NOMO-1 treated with dmso at 0.1 percent for 144 hours (cell line): ENCODE measurements at regions not wholly inside any gene's neighbourhood (a gene's known extent, or its start where the extent isn't known, plus 50 kb on each side); places are given as distances from the start of the nearest gene placed in this dataset.
"Not testable (repeated sequence)": the region's sequence is repeated elsewhere in the genome, so short reads cannot be mapped to it uniquely, and the experiment has no call there.

Source experiments
- DNase-seq: peaks from one replicate; lab custom pipeline; 2025; ENCODE audit not compliant: unreplicated experiment; lab: John Stamatoyannopoulos, UW

- DNase-seq = no peak
These were observed 139.8 kb upstream of the XPO1 start for GRCh38 chr2:61677942-61678341.

DNA sequence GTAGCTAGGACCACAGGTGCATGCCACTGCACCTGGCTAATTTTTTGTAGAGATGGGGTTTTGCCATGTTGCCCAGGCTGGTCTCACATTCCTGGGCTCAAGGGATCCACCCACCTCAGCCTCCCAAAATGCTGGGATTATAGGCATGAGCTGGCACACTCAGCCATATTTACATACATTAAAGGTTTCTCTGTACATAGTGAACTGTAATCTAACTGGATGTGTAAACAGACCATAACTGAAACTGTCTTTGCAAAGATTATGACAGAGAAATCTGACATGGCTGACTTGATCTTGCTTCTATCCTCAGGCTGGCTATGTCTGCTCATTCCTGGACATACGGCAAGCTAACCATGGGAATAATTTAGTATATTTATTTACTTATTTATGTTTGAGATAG, 139.2 kb upstream of the XPO1 start:
- DNase-seq = no peak

GRCh38 chr2:61675204-61675603, 137.0 kb upstream of the XPO1 start:
- DNase-seq = no peak

DNA sequence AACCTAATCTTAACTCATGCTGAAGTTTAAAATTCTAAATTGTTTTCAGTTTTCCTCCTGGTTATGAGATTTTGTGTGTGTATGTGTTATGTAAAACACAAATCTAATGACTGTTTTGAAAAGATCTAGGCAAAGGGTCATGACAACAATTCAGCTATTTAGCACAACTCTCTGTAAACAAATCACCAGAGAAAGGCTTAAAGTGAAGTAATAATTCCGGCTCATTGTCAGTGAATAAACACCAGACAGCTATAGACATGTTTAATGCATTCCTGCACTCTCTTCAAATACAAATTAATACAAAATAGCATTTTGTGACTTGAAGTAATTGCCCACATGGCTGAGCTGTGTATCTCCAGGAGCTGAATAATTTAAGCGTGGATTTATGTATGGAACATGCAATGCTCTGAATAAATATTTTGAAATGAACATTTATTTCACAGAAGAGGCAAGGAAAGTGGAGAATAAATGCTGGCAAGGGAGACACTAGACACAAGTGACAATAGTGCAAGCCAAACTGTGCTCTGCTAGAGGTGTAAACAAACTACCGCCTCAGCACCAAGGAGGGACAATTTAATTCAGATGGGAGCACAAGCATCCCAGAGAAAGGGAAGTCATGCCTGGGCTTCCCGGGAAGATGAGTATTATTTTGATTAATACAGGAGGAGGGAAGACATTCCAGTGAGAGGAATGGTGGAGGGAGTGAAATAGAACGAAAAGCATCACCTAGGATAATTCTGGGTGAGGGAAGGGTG, 133.6 kb upstream of the XPO1 start:
- no peak for DNase-seq

GRCh38 chr2:61670591-61671501, 132.7 kb upstream of the XPO1 start:
- DNase-seq = no peak

DNA sequence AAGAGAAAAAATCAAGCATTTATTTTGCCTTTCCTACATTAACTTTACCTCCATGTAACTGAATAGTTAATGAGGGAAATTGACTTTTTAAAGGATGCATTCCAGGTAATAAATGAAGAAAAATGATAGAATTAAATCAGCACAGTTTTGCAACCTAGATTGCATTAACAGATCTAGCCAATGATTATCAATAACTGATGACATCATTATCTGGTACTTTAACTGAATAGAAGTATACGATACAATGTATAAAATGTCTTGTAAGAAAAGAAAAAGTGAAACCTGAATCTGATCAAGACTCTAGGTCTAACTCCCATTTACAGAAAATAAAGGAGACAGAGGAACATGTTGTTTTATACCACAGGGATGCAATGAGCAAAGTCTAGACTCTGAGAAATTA, 126.0 kb upstream of the XPO1 start:
- DNase-seq = no peak

GRCh38 chr2:61662990-61663389, 124.8 kb upstream of the XPO1 start:
- DNase-seq = no peak

- DNase-seq = no peak
These were observed 122.6 kb upstream of the XPO1 start for GRCh38 chr2:61660511-61661388.

GRCh38 chr2:61658841-61659780, 121.0 kb upstream of the XPO1 start:
- no peak for DNase-seq

DNA sequence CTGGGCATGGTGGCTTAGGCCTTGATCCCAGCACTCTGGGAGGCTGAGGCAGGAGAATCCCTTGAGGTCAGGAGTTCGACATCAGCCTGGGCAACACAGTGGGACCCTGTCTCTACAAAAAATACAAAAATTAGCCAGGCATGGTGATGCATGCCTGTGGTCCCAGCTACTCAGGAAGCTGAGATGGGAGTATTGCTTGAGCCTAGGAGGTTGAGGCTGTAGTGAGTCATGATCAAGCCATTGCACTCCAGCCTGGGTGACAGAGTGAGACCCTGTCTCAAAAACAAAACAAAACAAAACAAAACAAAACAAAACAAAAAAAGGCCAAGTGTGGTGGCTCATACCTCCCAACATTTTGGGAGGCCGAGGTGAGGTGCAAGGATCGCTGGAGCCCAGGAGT, 111.8 kb upstream of the XPO1 start:
- DNase-seq = not testable (repeated sequence)

- DNase-seq = no peak
These were observed 110.9 kb upstream of the XPO1 start for GRCh38 chr2:61649021-61649420.

DNA sequence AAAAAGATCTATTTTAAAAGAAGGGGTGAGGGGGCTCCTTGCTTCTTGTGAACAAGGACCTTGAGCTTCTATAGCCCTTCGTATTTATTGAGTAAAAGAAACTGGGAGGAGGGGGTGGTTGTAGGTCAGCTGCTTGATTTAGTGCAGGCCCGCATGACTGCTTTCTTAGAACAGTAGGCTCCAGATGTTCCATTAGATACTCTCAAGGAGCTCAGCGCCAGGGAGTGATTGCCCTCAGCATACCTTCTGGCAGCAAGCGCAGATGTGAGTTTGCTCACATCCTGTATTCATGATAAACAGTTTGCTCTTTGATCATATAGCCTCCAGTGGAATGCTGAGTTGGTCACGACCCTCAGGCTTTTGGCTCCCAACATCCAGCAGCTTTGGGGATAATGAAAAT, 108.9 kb upstream of the XPO1 start:
- no peak for DNase-seq

DNA sequence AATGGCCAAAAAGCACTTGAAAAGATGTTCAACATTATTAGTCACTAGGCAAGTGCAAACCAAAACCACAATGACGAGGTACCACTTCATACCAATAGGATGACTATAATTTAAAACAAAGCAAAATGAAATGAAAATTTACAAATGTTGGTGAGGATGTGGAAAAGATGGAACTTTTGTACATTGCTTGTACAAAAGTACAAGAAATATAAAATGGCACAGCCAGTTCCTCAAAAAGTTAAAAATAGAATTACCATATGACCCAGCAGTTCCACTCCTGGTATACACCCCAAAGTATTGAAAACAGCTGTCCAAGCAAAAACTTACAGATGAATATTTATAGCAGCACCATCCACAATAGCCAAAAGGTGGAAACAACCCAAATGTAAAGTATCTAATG, 107.8 kb upstream of the XPO1 start:
- no peak for DNase-seq

- DNase-seq = not testable (repeated sequence)
These were observed 105.0 kb upstream of the XPO1 start for GRCh38 chr2:61643153-61643552.

DNA sequence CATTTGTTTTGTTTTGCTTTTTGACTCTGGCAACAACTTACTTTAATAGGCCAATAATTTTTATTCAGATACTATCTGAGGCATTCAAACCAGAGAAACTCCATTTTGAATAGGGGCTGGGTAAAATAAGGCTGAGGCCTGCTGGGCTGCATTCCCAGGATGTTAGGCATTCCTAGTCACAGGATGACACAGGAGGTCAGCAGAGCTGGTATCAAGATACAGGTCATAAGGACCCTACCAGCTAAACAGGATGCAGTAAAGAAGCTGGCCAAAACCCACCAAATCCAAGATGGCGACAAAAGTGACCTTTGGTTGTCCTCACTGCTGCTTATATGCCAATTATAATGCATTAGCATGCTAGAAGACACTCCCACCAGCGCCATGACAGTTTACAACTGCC, 102.2 kb upstream of the XPO1 start:
- DNase-seq = no peak

DNA sequence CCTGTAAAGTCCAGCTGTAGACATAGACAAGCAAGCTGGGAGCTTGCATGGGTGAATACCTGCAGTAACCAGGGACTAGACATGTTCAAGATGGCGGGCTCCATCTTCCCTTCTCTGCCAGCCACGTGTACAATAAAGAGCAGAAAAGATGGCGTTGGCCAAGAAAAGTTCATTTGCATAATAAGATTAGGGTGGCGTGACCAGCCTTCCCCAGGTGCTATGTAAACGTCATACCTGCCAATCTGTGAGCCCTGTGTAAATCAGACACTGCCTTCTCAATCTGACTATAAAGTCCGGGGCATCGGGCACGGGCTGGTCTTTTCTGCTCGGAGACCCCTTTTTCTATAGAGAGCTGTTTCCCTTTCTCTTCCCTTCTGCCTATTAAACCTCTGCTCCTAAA, 101.6 kb upstream of the XPO1 start:
- DNase-seq = no peak

DNA sequence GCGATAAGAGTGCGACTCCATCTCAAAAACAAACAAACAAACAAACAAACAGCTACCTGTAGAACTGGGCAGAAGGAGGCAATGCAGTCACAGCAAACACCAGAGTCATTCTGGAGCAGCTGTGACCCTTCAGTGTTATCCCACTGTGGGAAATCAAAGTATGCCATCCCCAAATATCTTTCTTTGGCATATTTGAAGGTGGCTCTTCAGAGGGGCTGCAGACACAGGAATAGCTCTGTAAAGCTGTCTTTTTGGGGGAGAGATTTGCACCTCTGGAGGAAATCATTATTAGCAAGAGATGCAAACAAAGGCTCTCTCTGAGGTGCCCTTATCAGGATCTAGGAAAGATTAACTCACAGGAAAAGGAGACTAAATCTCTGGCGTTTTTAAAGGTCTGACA, 98.5 kb upstream of the XPO1 start:
- DNase-seq = no peak

DNA sequence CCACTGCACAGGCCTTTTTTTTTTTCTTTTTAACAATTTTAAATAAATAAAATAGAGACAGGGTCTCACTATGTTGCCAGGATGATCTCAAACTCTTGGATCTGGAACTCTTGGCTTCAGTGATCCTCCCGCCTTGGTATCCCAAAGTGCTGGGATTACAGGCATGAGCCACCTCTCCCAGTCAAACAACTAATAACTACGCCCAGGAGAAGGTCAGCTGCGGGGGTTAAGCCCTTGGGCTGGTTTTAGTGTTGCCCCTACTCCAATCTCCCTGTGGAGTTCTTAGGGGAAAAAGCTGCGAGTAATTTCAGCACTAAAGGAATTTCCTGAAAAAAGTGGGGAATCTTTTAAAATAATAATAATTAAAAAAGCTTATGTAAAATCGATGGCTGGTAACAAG, 96.4 kb upstream of the XPO1 start:
- no peak for DNase-seq

DNA sequence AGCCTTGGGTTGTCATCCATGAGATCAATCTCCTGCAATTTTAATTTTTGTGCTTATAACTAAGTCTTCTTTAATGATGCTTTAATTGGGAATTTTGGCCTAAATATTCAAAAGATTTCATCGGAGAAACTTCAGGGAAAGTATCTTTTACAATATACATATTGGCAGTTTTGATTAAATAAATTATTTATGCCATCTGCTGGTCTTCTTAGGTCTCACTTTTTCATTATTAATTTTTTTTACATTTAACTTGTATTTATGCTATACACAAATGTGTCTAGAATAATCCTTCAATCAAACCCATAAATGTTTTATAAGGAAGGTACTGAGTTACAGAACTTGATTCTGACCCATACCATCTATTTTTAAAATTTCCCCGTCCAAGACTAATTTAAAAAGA, 95.1 kb upstream of the XPO1 start:
- no peak for DNase-seq
